ENCODE measurements at regions not wholly inside any gene's neighbourhood (a gene's known extent, or its start where the extent isn't known, plus 50 kb on each side); places are given as distances from the start of the nearest gene placed in this dataset.

DNA sequence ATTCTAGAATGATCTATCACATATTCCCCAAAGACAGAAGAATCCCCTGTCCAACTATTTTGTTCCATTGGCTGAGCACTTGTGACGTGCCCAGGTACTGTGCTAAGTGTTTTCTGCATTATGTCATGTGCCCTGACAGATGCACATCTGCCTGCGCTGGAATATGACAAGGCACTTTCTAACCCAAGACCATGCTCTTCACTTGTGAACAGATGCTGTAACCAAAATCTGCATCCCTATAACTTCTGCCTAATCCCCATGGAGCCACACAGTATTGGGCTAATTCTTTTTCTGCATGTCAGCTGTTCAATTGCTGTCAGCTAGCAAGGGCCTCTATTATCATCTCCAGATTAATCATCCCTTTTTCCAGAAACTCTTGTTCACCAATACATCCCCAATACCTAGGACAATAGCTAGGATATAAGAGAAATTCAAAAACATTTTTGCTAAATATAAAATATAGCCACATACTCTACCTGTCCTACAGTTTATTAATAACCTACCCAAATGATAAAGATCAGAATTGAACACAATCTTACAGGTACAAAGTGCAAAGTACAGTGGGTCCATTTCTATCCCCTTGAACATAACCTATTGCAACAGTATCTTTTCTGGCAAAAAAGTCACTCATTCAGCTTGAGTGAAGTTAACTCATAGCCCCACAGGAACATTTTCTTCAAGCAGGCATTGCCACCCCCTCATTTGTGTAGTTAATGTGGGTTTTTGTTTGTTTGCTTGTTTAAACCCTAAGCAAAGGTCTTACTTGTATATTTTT lies 109.4 kb upstream of the LRRN1 start:
- intact Hi-C loops (cut with micrococcal nuclease) = no loop called here
- TF ChIP-seq, protein P1, sequence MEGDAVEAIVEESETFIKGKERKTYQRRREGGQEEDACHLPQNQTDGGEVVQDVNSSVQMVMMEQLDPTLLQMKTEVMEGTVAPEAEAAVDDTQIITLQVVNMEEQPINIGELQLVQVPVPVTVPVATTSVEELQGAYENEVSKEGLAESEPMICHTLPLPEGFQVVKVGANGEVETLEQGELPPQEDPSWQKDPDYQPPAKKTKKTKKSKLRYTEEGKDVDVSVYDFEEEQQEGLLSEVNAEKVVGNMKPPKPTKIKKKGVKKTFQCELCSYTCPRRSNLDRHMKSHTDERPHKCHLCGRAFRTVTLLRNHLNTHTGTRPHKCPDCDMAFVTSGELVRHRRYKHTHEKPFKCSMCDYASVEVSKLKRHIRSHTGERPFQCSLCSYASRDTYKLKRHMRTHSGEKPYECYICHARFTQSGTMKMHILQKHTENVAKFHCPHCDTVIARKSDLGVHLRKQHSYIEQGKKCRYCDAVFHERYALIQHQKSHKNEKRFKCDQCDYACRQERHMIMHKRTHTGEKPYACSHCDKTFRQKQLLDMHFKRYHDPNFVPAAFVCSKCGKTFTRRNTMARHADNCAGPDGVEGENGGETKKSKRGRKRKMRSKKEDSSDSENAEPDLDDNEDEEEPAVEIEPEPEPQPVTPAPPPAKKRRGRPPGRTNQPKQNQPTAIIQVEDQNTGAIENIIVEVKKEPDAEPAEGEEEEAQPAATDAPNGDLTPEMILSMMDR (IDR thresholded peaks at IDR 0.05; ENCODE audit: unreplicated experiment) = no peak
- Mint-ChIP-seq H3K4me3 (ENCODE audit: unreplicated experiment) (no peak overlapping the region), H3K4me1 (ENCODE audit: insufficient read depth, unreplicated experiment) (no peaks in the 10 kb centered on the region), H3K27ac (ENCODE audit: low read depth, unreplicated experiment) (no peak overlapping the region), H3K36me3 (ENCODE audit: insufficient read depth, unreplicated experiment) (no peaks in the 10 kb centered on the region), H3K27me3 (ENCODE audit: insufficient read depth, unreplicated experiment) (no peaks in the 10 kb centered on the region), H3K9me3 (ENCODE audit: unreplicated experiment) (no peaks in the 10 kb centered on the region)
- ChIA-PET CTCF (interaction anchor here (1.7 to 1.9 kb wide), 2 partner anchors 10 to 308 kb away, joined by 4 to 5 read pairs; no protein-coding TSS in a partner anchor), POLR2A (no interaction called here)
- BruUV-seq (replicated peaks) = no TSS peak
- DNase-seq (ENCODE audit: unreplicated experiment) = no peak

GRCh38 chr3:3686907-3687648 lies 112.2 kb upstream of the LRRN1 start:
- H3K4me1 Mint-ChIP-seq (ENCODE audit: insufficient read depth, unreplicated experiment) = no peaks in the 10 kb centered on the region
- no peaks in the 10 kb centered on the region for H3K27me3 Mint-ChIP-seq (ENCODE audit: insufficient read depth, unreplicated experiment)
- BruUV-seq (replicated peaks) = no TSS peak
- CTCF ChIA-PET = no interaction called here
- H3K27ac Mint-ChIP-seq (ENCODE audit: low read depth, unreplicated experiment) = no peak overlapping the region
- H3K4me3 Mint-ChIP-seq (ENCODE audit: unreplicated experiment) = no peak overlapping the region
- H3K36me3 Mint-ChIP-seq (ENCODE audit: insufficient read depth, unreplicated experiment) = no peaks in the 10 kb centered on the region
- no peaks in the 10 kb centered on the region for H3K9me3 Mint-ChIP-seq (ENCODE audit: unreplicated experiment)
- TF ChIP-seq, protein P1 (IDR thresholded peaks at IDR 0.05; ENCODE audit: unreplicated experiment) = no peak
- POLR2A ChIA-PET = no interaction called here
- DNase-seq (ENCODE audit: unreplicated experiment) = no peak
- intact Hi-C loops (cut with micrococcal nuclease) = no loop called here

- Mint-ChIP-seq H3K4me3 (ENCODE audit: unreplicated experiment) (no peak overlapping the region), H3K27me3 (ENCODE audit: insufficient read depth, unreplicated experiment) (no peaks in the 10 kb centered on the region), H3K36me3 (ENCODE audit: insufficient read depth, unreplicated experiment) (no peaks in the 10 kb centered on the region), H3K9me3 (ENCODE audit: unreplicated experiment) (no peaks in the 10 kb centered on the region), H3K27ac (ENCODE audit: low read depth, unreplicated experiment) (no peak overlapping the region), H3K4me1 (ENCODE audit: insufficient read depth, unreplicated experiment) (no peaks in the 10 kb centered on the region)
- CTCF ChIA-PET = no interaction called here
- BruUV-seq (replicated peaks) = no TSS peak
- intact Hi-C loops (cut with micrococcal nuclease) = no loop called here
- POLR2A ChIA-PET = no interaction called here
- TF ChIP-seq, protein P1 (IDR thresholded peaks at IDR 0.05; ENCODE audit: unreplicated experiment) = no peak
- no peak for DNase-seq (ENCODE audit: unreplicated experiment)
Measured at GRCh38 chr3:3685721-3686120, 113.5 kb upstream of the LRRN1 start.

DNA sequence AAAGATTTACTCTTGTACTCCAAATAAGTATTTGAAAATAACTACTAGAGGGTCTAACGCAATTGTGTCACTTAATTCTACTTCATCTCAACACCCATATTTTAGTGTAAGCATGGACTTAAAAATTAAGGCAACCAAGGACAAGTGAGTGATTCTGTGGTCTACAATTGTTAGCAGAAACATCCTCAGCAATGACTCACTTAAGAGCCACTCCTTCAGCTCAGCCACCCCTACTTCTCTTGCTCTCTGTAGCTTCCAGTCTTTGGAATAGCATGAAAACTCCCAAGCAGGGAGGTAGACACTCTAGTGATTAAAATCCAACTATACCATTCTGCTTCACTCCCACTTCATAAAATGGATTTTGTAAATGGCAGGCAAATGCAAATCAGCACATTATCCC lies 116.0 kb upstream of the LRRN1 start:
- DNase-seq (ENCODE audit: unreplicated experiment) = peak; percentile 19
- Mint-ChIP-seq H3K27me3 (ENCODE audit: insufficient read depth, unreplicated experiment) (no peaks in the 10 kb centered on the region), H3K9me3 (ENCODE audit: unreplicated experiment) (no peaks in the 10 kb centered on the region), H3K36me3 (ENCODE audit: insufficient read depth, unreplicated experiment) (no peaks in the 10 kb centered on the region), H3K27ac (ENCODE audit: low read depth, unreplicated experiment) (no peak overlapping the region), H3K4me1 (ENCODE audit: insufficient read depth, unreplicated experiment) (no peaks in the 10 kb centered on the region), H3K4me3 (ENCODE audit: unreplicated experiment) (no peak overlapping the region)
- BruUV-seq (replicated peaks) = no TSS peak
- intact Hi-C loops (cut with micrococcal nuclease) = no loop called here
- TF ChIP-seq, protein P1 (IDR thresholded peaks at IDR 0.05; ENCODE audit: unreplicated experiment) = no peak
- POLR2A ChIA-PET = no interaction called here
- CTCF ChIA-PET = interaction anchor here (1.1 kb wide), 1 partner anchor 27 kb away, joined by 3 read pairs; no protein-coding TSS in a partner anchor
